ENCODE measurements at regions not wholly inside any gene's neighbourhood (a gene's known extent, or its start where the extent isn't known, plus 50 kb on each side); places are given as distances from the start of the nearest gene placed in this dataset.

GRCh38 chr17:73798111-73798748 is 154.0 kb upstream of the SDK2 start:
- Mint-ChIP-seq H3K4me3 (ENCODE audit: unreplicated experiment) (peak overlapping the region; percentile 40), H3K4me1 (ENCODE audit: insufficient read depth, unreplicated experiment) (peaks cover 48% of the 10 kb centered on the region), H3K27ac (ENCODE audit: low read depth, unreplicated experiment) (peak overlapping the region; percentile 92), H3K27me3 (ENCODE audit: insufficient read depth, unreplicated experiment) (peaks cover 9% of the 10 kb centered on the region), H3K36me3 (ENCODE audit: insufficient read depth, unreplicated experiment) (no peaks in the 10 kb centered on the region), H3K9me3 (ENCODE audit: unreplicated experiment) (peaks cover 13% of the 10 kb centered on the region)
- intact Hi-C loops (cut with micrococcal nuclease), result no loop called here
- BruUV-seq (replicated peaks), result no TSS peak
- POLR2A ChIA-PET, result interaction anchor here (0.6 to 1.3 kb wide), 4 partner anchors 9 to 245 kb away, joined by 3 to 4 read pairs (median 3); no protein-coding TSS in a partner anchor
- peak; percentile 99 for DNase-seq (ENCODE audit: unreplicated experiment)
- CTCF ChIA-PET, result interaction anchor here (0.6 to 1.5 kb wide), 2 partner anchors 18 to 224 kb away, joined by 4 to 5 read pairs; no protein-coding TSS in a partner anchor
- TF ChIP-seq CTCF (IDR thresholded peaks at IDR 0.05; ENCODE audit: unreplicated experiment), result no peak

GRCh38 chr17:73799096-73799495 is 154.9 kb upstream of the SDK2 start:
- CTCF ChIA-PET, result interaction anchor here (0.5 to 1.5 kb wide), 4 partner anchors 18 to 219 kb away, joined by 3 to 5 read pairs (median 4); no protein-coding TSS in a partner anchor
- TF ChIP-seq CTCF (IDR thresholded peaks at IDR 0.05; ENCODE audit: unreplicated experiment), result no peak
- no peaks in the 10 kb centered on the region for H3K36me3 Mint-ChIP-seq (ENCODE audit: insufficient read depth, unreplicated experiment)
- BruUV-seq (replicated peaks), result no TSS peak
- intact Hi-C loops (cut with micrococcal nuclease), result no loop called here
- H3K4me1 Mint-ChIP-seq (ENCODE audit: insufficient read depth, unreplicated experiment), result peaks cover 48% of the 10 kb centered on the region
- peak overlapping the region; percentile 40 for H3K4me3 Mint-ChIP-seq (ENCODE audit: unreplicated experiment)
- peaks cover 13% of the 10 kb centered on the region for H3K9me3 Mint-ChIP-seq (ENCODE audit: unreplicated experiment)
- peaks cover under 1% of the 10 kb centered on the region for H3K27me3 Mint-ChIP-seq (ENCODE audit: insufficient read depth, unreplicated experiment)
- DNase-seq (ENCODE audit: unreplicated experiment), result no peak
- POLR2A ChIA-PET, result interaction anchor here (1.3 kb wide), 1 partner anchor 11 kb away, joined by 3 read pairs; no protein-coding TSS in a partner anchor
- peak overlapping the region; percentile 92 for H3K27ac Mint-ChIP-seq (ENCODE audit: low read depth, unreplicated experiment)

GRCh38 chr17:73799781-73800627 is 155.8 kb upstream of the SDK2 start:
- no TSS peak for BruUV-seq (replicated peaks)
- Mint-ChIP-seq H3K27ac (ENCODE audit: low read depth, unreplicated experiment) (peak overlapping the region; percentile 92), H3K4me1 (ENCODE audit: insufficient read depth, unreplicated experiment) (peaks cover 48% of the 10 kb centered on the region), H3K4me3 (ENCODE audit: unreplicated experiment) (peak overlapping the region; percentile 35), H3K9me3 (ENCODE audit: unreplicated experiment) (peaks cover 13% of the 10 kb centered on the region), H3K36me3 (ENCODE audit: insufficient read depth, unreplicated experiment) (no peaks in the 10 kb centered on the region), H3K27me3 (ENCODE audit: insufficient read depth, unreplicated experiment) (no peaks in the 10 kb centered on the region)
- DNase-seq (ENCODE audit: unreplicated experiment), result peak; percentile 69
- intact Hi-C loops (cut with micrococcal nuclease), result no loop called here
- POLR2A ChIA-PET, result interaction anchor here (1.3 kb wide), 1 partner anchor 12 kb away, joined by 3 read pairs; no protein-coding TSS in a partner anchor
- CTCF ChIA-PET, result interaction anchor here (0.8 to 1.0 kb wide), 2 partner anchors 90 to 198 kb away, joined by 3 to 4 read pairs; no protein-coding TSS in a partner anchor
- no peak for TF ChIP-seq CTCF (IDR thresholded peaks at IDR 0.05; ENCODE audit: unreplicated experiment)

GRCh38 chr17:73800893-73801292 is 156.6 kb upstream of the SDK2 start:
- Mint-ChIP-seq H3K27me3 (ENCODE audit: insufficient read depth, unreplicated experiment) (no peaks in the 10 kb centered on the region), H3K9me3 (ENCODE audit: unreplicated experiment) (peaks cover 13% of the 10 kb centered on the region), H3K4me3 (ENCODE audit: unreplicated experiment) (peak overlapping the region; percentile 35), H3K4me1 (ENCODE audit: insufficient read depth, unreplicated experiment) (peaks cover 48% of the 10 kb centered on the region), H3K27ac (ENCODE audit: low read depth, unreplicated experiment) (peak overlapping the region; percentile 92), H3K36me3 (ENCODE audit: insufficient read depth, unreplicated experiment) (no peaks in the 10 kb centered on the region)
- ChIA-PET CTCF (no interaction called here), POLR2A (interaction anchor here (0.6 kb wide), 2 partner anchors 13 to 21 kb away, joined by 3 read pairs; no protein-coding TSS in a partner anchor)
- no peak for TF ChIP-seq CTCF (IDR thresholded peaks at IDR 0.05; ENCODE audit: unreplicated experiment)
- BruUV-seq (replicated peaks), result no TSS peak
- DNase-seq (ENCODE audit: unreplicated experiment), result no peak
- intact Hi-C loops (cut with micrococcal nuclease), result no loop called here
